Trophoblast cell (in vitro differentiated cells and primary cell): ENCODE measurements at regions not wholly inside any gene's neighbourhood (a gene's known extent, or its start where the extent isn't known, plus 50 kb on each side); places are given as distances from the start of the nearest gene placed in this dataset.

Experiments used
- DNase-seq, 2 donors: peaks; one replicate each; pipeline ENCODE4 v3.0.0-alpha.2; 2016
- H2AFZ ChIP-seq: 2 replicates; pipeline ENCODE4 v1.6.1; 2013; ENCODE audit warnings: low read length, moderate library complexity, mild to moderate bottlenecking; ENCODE audit not compliant: insufficient read depth, poor library complexity
- H2AK5ac ChIP-seq: 2 replicates; pipeline ENCODE4 v1.6.1; 2013; ENCODE audit warnings: mild to moderate bottlenecking, low read length
- H2BK120ac ChIP-seq: 2 replicates; pipeline ENCODE4 v1.6.1; 2013; ENCODE audit warnings: low read length, mild to moderate bottlenecking, moderate library complexity; ENCODE audit not compliant: insufficient read depth, poor library complexity
- H2BK12ac ChIP-seq: 2 replicates; pipeline ENCODE4 v1.6.1; 2013; ENCODE audit warnings: mild to moderate bottlenecking, low read length, moderate library complexity
- H2BK5ac ChIP-seq: 2 replicates; pipeline ENCODE4 v1.6.1; 2013; ENCODE audit warnings: low read length, low read depth, moderate library complexity, mild to moderate bottlenecking; ENCODE audit not compliant: poor library complexity
- H3K14ac ChIP-seq: 2 replicates; pipeline ENCODE4 v1.6.1; 2013; ENCODE audit warnings: mild to moderate bottlenecking, low read length
- H3K18ac ChIP-seq: 2 replicates; pipeline ENCODE4 v1.6.1; 2013; ENCODE audit warnings: mild to moderate bottlenecking, low read length
- H3K23ac ChIP-seq: 2 replicates; pipeline ENCODE4 v1.6.1; 2013; ENCODE audit warnings: low read length
- H3K27ac ChIP-seq: 2 replicates; pipeline ENCODE4 v1.5.1; 2013; ENCODE audit warnings: low read depth, mild to moderate bottlenecking, inconsistent platforms, low read length, moderate library complexity
- H3K27me3 ChIP-seq: 2 replicates; pipeline ENCODE4 v1.6.1; 2013; ENCODE audit warnings: inconsistent platforms, mild to moderate bottlenecking, low read length, moderate library complexity; ENCODE audit not compliant: insufficient read depth
- H3K36me3 ChIP-seq, 2 experiments: 1 replicate in 1 of 2; 2 replicates in 1 of 2; pipeline ENCODE4 v1.6.1; 2013; ENCODE audit warnings: low read length in 2 of 2, mild to moderate bottlenecking in 2 of 2, moderate library complexity in 1 of 2; ENCODE audit not compliant: insufficient read depth in 2 of 2, control insufficient read depth in 1 of 2
- H3K4ac ChIP-seq: 2 replicates; pipeline ENCODE4 v1.6.1; 2013; ENCODE audit warnings: low read depth, mild to moderate bottlenecking, low read length, moderate library complexity
- H3K4me1 ChIP-seq, 2 experiments: 1 replicate in 1 of 2; 2 replicates in 1 of 2; pipeline ENCODE4 v1.6.1; 2013; ENCODE audit warnings: low read length in 2 of 2, mild to moderate bottlenecking in 2 of 2, moderate library complexity in 1 of 2; ENCODE audit not compliant: insufficient read depth in 2 of 2, control insufficient read depth in 1 of 2
- H3K4me2 ChIP-seq: 2 replicates; pipeline ENCODE4 v1.6.1; 2013; ENCODE audit warnings: inconsistent platforms, mild to moderate bottlenecking, low read length, moderate library complexity
- H3K4me3 ChIP-seq: 2 replicates; pipeline ENCODE4 v1.5.1; 2013; ENCODE audit warnings: mild to moderate bottlenecking, low read depth, low read length, inconsistent platforms
- H3K79me1 ChIP-seq: one replicate; pipeline ENCODE4 v1.6.1; 2013; ENCODE audit warnings: low read length
- H3K79me2 ChIP-seq: 2 replicates; pipeline ENCODE4 v1.6.1; 2013; ENCODE audit warnings: low read length, mild to moderate bottlenecking; ENCODE audit not compliant: control insufficient read depth, insufficient read depth, poor library complexity
- H3K9ac ChIP-seq: 2 replicates; pipeline ENCODE4 v1.6.1; 2013; ENCODE audit warnings: mild to moderate bottlenecking, low read length
- H3K9me3 ChIP-seq: 2 replicates; pipeline ENCODE4 v1.6.1; 2013; ENCODE audit warnings: low read depth, mild to moderate bottlenecking, control low read depth, inconsistent platforms, low read length; ENCODE audit not compliant: insufficient read depth
- H4K12ac ChIP-seq: 2 replicates; pipeline ENCODE4 v1.6.1; 2013; ENCODE audit warnings: low read depth, mild to moderate bottlenecking, low read length, moderate library complexity
- H4K8ac ChIP-seq: 2 replicates; pipeline ENCODE4 v1.6.1; 2013; ENCODE audit warnings: low read depth, mild to moderate bottlenecking, low read length, moderate library complexity
- H4K91ac ChIP-seq: one replicate; pipeline ENCODE4 v1.6.1; 2013; ENCODE audit warnings: low read depth, mild to moderate bottlenecking, low read length, moderate library complexity
- WGBS: extraction: QIAGEN DNeasy Blood & Tissue Kit; methylation state at CpG from one replicate; pipeline ENCODE4 v1.1.7; 2013; ENCODE audit warnings: missing lambda C conversion rate; ENCODE audit not compliant: insufficient read length, insufficient coverage; ENCODE audit errors: extremely low coverage; 5-methylcytosine and 5-hydroxymethylcytosine counted together

- H3K79me1 ChIP-seq = no peaks in the 10 kb centered on the region
- no peak overlapping the region for H4K8ac ChIP-seq
- H4K91ac ChIP-seq = no peak overlapping the region
- no peak overlapping the region for H3K4me2 ChIP-seq
- no peaks in the 10 kb centered on the region for H3K36me3 ChIP-seq
- H4K12ac ChIP-seq = no peak overlapping the region
- no peaks in the 10 kb centered on the region for H3K79me2 ChIP-seq
- H2AFZ ChIP-seq = no peak overlapping the region
- WGBS = no CpG with 5 or more reads among the region's 9 CpGs
- H2AK5ac ChIP-seq = no peak overlapping the region
- no peak overlapping the region for H3K4ac ChIP-seq
- no peak overlapping the region for H3K18ac ChIP-seq
- no peak overlapping the region for H3K23ac ChIP-seq
- H3K4me3 ChIP-seq = no peak overlapping the region
- H3K4me1 ChIP-seq = no peaks in the 10 kb centered on the region
- H3K14ac ChIP-seq = no peak overlapping the region
- H3K9me3 ChIP-seq = peaks cover 16% of the 10 kb centered on the region
- peak overlapping the region; percentile 34 for H3K9ac ChIP-seq
- no peak for DNase-seq
- no peak overlapping the region for H2BK5ac ChIP-seq
- no peak overlapping the region for H2BK120ac ChIP-seq
- H2BK12ac ChIP-seq = no peak overlapping the region
- no peak overlapping the region for H3K27ac ChIP-seq
- H3K27me3 ChIP-seq = no peaks in the 10 kb centered on the region
Observed at GRCh38 chr20:24890286-24890685, 58.8 kb upstream of the CST7 start.

DNA sequence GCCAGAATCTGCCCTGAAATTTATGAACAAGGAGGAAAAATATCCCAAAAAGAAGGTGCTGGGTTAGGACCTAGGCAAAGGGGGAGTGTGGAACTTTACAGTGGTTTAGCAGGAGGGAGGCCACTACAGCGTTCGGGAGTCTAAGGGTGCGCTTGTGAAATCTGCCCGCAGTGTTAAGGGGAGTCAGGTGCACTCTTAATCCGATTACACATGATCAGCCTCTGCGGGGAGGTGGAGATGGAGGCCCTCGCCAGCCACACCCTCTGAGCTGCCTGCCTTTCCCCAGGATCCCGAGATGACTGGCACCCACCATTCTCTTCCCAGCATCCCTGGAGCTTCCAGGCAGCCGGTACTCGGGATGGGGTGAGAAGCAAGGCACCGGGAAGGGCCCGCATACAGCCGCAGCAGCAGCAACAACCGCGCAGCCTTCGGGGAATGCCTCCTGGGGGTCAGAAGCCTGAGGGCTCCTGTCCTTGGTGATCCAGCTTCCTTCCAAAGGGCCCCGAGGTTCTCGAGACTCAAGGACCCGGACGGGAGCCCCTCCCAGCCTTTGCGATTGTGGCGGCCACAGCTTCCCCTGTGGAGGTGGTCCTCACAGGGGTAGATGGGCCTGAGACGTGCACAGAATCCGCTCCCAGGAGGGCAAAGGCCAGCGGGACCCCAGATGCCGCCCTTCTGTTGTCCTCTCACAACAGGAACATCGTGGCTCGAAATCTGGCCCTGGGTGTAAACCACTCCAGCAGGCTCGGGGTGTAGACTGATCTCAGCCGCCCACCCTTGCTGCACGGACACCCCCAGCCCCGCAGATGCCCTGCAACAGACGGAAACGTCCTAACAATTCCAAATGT lies 57.3 kb upstream of the CST7 start:
- WGBS = no CpG with 5 or more reads among the region's 34 CpGs
- H2BK120ac ChIP-seq = no peak overlapping the region
- no peak overlapping the region for H3K23ac ChIP-seq
- no peaks in the 10 kb centered on the region for H3K4me1 ChIP-seq
- no peak overlapping the region for H3K14ac ChIP-seq
- no peaks in the 10 kb centered on the region for H3K79me1 ChIP-seq
- H3K27ac ChIP-seq = no peak overlapping the region
- H3K79me2 ChIP-seq = no peaks in the 10 kb centered on the region
- H3K27me3 ChIP-seq = no peaks in the 10 kb centered on the region
- H3K4ac ChIP-seq = no peak overlapping the region
- peaks cover 16% of the 10 kb centered on the region for H3K9me3 ChIP-seq
- no peak for DNase-seq
- H4K8ac ChIP-seq = no peak overlapping the region
- no peaks in the 10 kb centered on the region for H3K36me3 ChIP-seq
- H2AFZ ChIP-seq = no peak overlapping the region
- no peak overlapping the region for H3K9ac ChIP-seq
- no peak overlapping the region for H2AK5ac ChIP-seq
- no peak overlapping the region for H2BK5ac ChIP-seq
- H4K12ac ChIP-seq = no peak overlapping the region
- H4K91ac ChIP-seq = no peak overlapping the region
- no peak overlapping the region for H3K4me2 ChIP-seq
- no peak overlapping the region for H3K18ac ChIP-seq
- no peak overlapping the region for H3K4me3 ChIP-seq
- no peak overlapping the region for H2BK12ac ChIP-seq

- H3K27ac ChIP-seq = no peak overlapping the region
- H2AFZ ChIP-seq = no peak overlapping the region
- no peak overlapping the region for H2BK5ac ChIP-seq
- peaks cover 16% of the 10 kb centered on the region for H3K9me3 ChIP-seq
- H4K8ac ChIP-seq = no peak overlapping the region
- no peak overlapping the region for H2AK5ac ChIP-seq
- H3K4me2 ChIP-seq = no peak overlapping the region
- no peak overlapping the region for H3K4me3 ChIP-seq
- no peak overlapping the region for H3K9ac ChIP-seq
- no peaks in the 10 kb centered on the region for H3K4me1 ChIP-seq
- no peak overlapping the region for H3K23ac ChIP-seq
- no peak overlapping the region for H3K4ac ChIP-seq
- H3K79me2 ChIP-seq = no peaks in the 10 kb centered on the region
- no peak overlapping the region for H4K12ac ChIP-seq
- H2BK12ac ChIP-seq = no peak overlapping the region
- H3K18ac ChIP-seq = no peak overlapping the region
- WGBS = no CpG with 5 or more reads among the region's 11 CpGs
- no peak overlapping the region for H3K14ac ChIP-seq
- no peak overlapping the region for H4K91ac ChIP-seq
- H3K79me1 ChIP-seq = no peaks in the 10 kb centered on the region
- no peaks in the 10 kb centered on the region for H3K36me3 ChIP-seq
- H2BK120ac ChIP-seq = no peak overlapping the region
- DNase-seq = no peak
- H3K27me3 ChIP-seq = no peaks in the 10 kb centered on the region
Observed at GRCh38 chr20:24892522-24892921, 56.5 kb upstream of the CST7 start.

DNA sequence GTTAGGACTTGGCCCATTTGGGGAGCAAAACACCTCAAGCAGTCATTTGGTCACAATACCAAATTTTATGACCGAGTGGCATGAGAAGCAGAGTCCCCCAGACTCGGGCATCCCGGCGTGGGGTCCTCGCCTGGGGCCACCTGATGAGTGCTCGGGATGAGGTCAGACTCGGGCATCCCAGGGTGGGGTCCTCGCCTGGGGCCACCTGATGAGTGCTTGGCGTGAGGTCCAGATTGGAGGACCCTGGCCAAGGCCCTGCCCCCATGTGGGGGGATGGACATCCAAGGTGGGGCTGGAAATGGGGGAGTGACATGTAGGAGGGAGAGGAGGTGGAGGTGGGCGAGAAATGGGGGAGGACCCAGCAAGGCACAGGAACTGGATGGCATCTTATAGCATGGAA lies 56.1 kb upstream of the CST7 start:
- H3K79me1 ChIP-seq = no peaks in the 10 kb centered on the region
- no peak overlapping the region for H3K4me3 ChIP-seq
- no peak overlapping the region for H2BK12ac ChIP-seq
- no peak overlapping the region for H4K8ac ChIP-seq
- H3K4me2 ChIP-seq = no peak overlapping the region
- H4K91ac ChIP-seq = no peak overlapping the region
- H3K14ac ChIP-seq = no peak overlapping the region
- H2AFZ ChIP-seq = no peak overlapping the region
- no peak overlapping the region for H2AK5ac ChIP-seq
- H2BK120ac ChIP-seq = no peak overlapping the region
- no peak overlapping the region for H3K18ac ChIP-seq
- H3K4me1 ChIP-seq = no peaks in the 10 kb centered on the region
- H3K27ac ChIP-seq = no peak overlapping the region
- no peaks in the 10 kb centered on the region for H3K79me2 ChIP-seq
- no peaks in the 10 kb centered on the region for H3K27me3 ChIP-seq
- H3K36me3 ChIP-seq = no peaks in the 10 kb centered on the region
- WGBS = no CpG with 5 or more reads among the region's 10 CpGs
- H3K23ac ChIP-seq = no peak overlapping the region
- H3K9me3 ChIP-seq = peaks cover 17% of the 10 kb centered on the region
- no peak overlapping the region for H3K9ac ChIP-seq
- H4K12ac ChIP-seq = no peak overlapping the region
- DNase-seq = no peak
- H2BK5ac ChIP-seq = no peak overlapping the region
- no peak overlapping the region for H3K4ac ChIP-seq
